Neural crest cell (in vitro differentiated cells): ENCODE measurements at regions not wholly inside any gene's neighbourhood (a gene's known extent, or its start where the extent isn't known, plus 50 kb on each side); places are given as distances from the start of the nearest gene placed in this dataset.

Experiments
- DNase-seq: peaks from one replicate; pipeline ENCODE4 v3.0.0; 2021; ENCODE audit warnings: low read depth, mixed read lengths, low spot score
- H3K27ac Mint-ChIP-seq: one replicate; pipeline ENCODE4 v1.8.0; 2021; ENCODE audit warnings: mild to moderate bottlenecking, mixed read lengths; ENCODE audit not compliant: unreplicated experiment
- H3K27me3 Mint-ChIP-seq: 2 replicates; pipeline ENCODE4 v1.8.0; 2021; ENCODE audit warnings: low read depth, mild to moderate bottlenecking, mixed read lengths
- H3K36me3 Mint-ChIP-seq: 2 replicates; pipeline ENCODE4 v1.8.0; 2021; ENCODE audit warnings: low read depth, mild to moderate bottlenecking, mixed read lengths
- H3K4me1 Mint-ChIP-seq: 2 replicates; pipeline ENCODE4 v1.8.0; 2021; ENCODE audit warnings: mixed read lengths
- H3K4me3 Mint-ChIP-seq: one replicate; pipeline ENCODE4 v1.8.0; 2021; ENCODE audit warnings: mild to moderate bottlenecking, mixed read lengths
- H3K9me3 Mint-ChIP-seq: 2 replicates; pipeline ENCODE4 v1.8.0; 2021; ENCODE audit warnings: mixed read lengths
- CTCF ChIP-seq: fragments of 200-600 bp; sonication (generic); conservative IDR thresholded peaks from 2 replicates; pipeline ENCODE4 v1.5.0; 2021; ENCODE audit warnings: antibody characterized with exemption, mild to moderate bottlenecking

- H3K27me3 Mint-ChIP-seq = no peaks in the 10 kb centered on the region
- no peak overlapping the region for H3K27ac Mint-ChIP-seq
- no peaks in the 10 kb centered on the region for H3K9me3 Mint-ChIP-seq
- peak; percentile 22 for TF ChIP-seq CTCF
- H3K4me1 Mint-ChIP-seq = no peaks in the 10 kb centered on the region
- no peak for DNase-seq
- no peak overlapping the region for H3K4me3 Mint-ChIP-seq
- no peaks in the 10 kb centered on the region for H3K36me3 Mint-ChIP-seq
These were observed 81.0 kb upstream of the PRSS58 start for GRCh38 chr7:142338633-142339501.

GRCh38 chr7:142337054-142338001, 79.5 kb upstream of the PRSS58 start:
- Mint-ChIP-seq H3K27me3 (no peaks in the 10 kb centered on the region), H3K4me1 (peaks cover 4% of the 10 kb centered on the region), H3K27ac (no peak overlapping the region), H3K4me3 (no peak overlapping the region), H3K9me3 (no peaks in the 10 kb centered on the region), H3K36me3 (no peaks in the 10 kb centered on the region)
- no peak for DNase-seq
- no peak for TF ChIP-seq CTCF

- Mint-ChIP-seq H3K4me1 (peaks cover 8% of the 10 kb centered on the region), H3K9me3 (no peaks in the 10 kb centered on the region), H3K36me3 (no peaks in the 10 kb centered on the region), H3K27me3 (no peaks in the 10 kb centered on the region), H3K27ac (no peak overlapping the region), H3K4me3 (no peak overlapping the region)
- DNase-seq = no peak
- TF ChIP-seq CTCF = no peak
These were observed 76.9 kb upstream of the PRSS58 start for GRCh38 chr7:142334806-142335205.

GRCh38 chr7:142334236-142334635, 76.4 kb upstream of the PRSS58 start:
- Mint-ChIP-seq H3K27me3 (no peaks in the 10 kb centered on the region), H3K4me3 (no peak overlapping the region), H3K36me3 (no peaks in the 10 kb centered on the region), H3K27ac (no peak overlapping the region), H3K4me1 (peaks cover 10% of the 10 kb centered on the region), H3K9me3 (no peaks in the 10 kb centered on the region)
- TF ChIP-seq CTCF = no peak
- DNase-seq = no peak

GRCh38 chr7:142332421-142332820, 74.6 kb upstream of the PRSS58 start:
- TF ChIP-seq CTCF = no peak
- H3K27me3 Mint-ChIP-seq = no peaks in the 10 kb centered on the region
- peaks cover 27% of the 10 kb centered on the region for H3K4me1 Mint-ChIP-seq
- no peaks in the 10 kb centered on the region for H3K9me3 Mint-ChIP-seq
- no peak overlapping the region for H3K27ac Mint-ChIP-seq
- no peak overlapping the region for H3K4me3 Mint-ChIP-seq
- no peak for DNase-seq
- H3K36me3 Mint-ChIP-seq = no peaks in the 10 kb centered on the region
